ENCODE measurements at regions not wholly inside any gene's neighbourhood (a gene's known extent, or its start where the extent isn't known, plus 50 kb on each side); places are given as distances from the start of the nearest gene placed in this dataset.

DNA sequence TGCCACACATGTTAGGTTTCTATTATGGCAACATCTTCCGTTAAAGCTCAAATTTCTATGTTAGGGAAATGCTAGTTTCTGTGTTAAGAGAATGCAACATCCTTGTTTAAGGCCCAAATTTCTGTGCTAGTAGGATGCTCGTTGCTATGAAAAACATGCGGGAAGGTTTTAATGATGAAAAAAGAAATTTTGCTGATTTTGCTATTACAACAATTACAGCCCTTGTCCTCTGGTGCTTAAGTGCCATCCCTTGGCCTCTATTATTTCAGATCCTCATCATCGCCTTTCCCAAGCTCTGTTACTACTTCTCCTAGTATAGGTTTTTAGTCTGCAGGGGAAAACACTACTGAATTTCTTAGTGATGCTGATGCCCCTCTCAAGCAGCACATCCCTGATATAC, 412.6 kb upstream of the NDST3 start:
- TF ChIP-seq, protein P1, sequence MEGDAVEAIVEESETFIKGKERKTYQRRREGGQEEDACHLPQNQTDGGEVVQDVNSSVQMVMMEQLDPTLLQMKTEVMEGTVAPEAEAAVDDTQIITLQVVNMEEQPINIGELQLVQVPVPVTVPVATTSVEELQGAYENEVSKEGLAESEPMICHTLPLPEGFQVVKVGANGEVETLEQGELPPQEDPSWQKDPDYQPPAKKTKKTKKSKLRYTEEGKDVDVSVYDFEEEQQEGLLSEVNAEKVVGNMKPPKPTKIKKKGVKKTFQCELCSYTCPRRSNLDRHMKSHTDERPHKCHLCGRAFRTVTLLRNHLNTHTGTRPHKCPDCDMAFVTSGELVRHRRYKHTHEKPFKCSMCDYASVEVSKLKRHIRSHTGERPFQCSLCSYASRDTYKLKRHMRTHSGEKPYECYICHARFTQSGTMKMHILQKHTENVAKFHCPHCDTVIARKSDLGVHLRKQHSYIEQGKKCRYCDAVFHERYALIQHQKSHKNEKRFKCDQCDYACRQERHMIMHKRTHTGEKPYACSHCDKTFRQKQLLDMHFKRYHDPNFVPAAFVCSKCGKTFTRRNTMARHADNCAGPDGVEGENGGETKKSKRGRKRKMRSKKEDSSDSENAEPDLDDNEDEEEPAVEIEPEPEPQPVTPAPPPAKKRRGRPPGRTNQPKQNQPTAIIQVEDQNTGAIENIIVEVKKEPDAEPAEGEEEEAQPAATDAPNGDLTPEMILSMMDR (conservative IDR thresholded peaks at IDR 0.05; ENCODE audit: low read length) = no peak
- no peak for TF ChIP-seq EZH2phosphoT487 (IDR thresholded peaks at IDR 0.05; ENCODE audit: borderline replicate concordance)
